GM21737 (cell line): ENCODE measurements at regions not wholly inside any gene's neighbourhood (a gene's known extent, or its start where the extent isn't known, plus 50 kb on each side); places are given as distances from the start of the nearest gene placed in this dataset.

Source experiments
- ATAC-seq: cut with Tn5 transposase; IDR thresholded peaks from one replicate; pipeline ENCODE4 v1.9.1; 2021; ENCODE audit warnings: mild to moderate bottlenecking, moderate library complexity; ENCODE audit not compliant: unreplicated experiment

GRCh38 chr16:16867973-16868372, 489.0 kb downstream of the NPIPA7 start:
- ATAC-seq, result no peak

- no peak for ATAC-seq
Measured at GRCh38 chr16:16868727-16869126, 489.8 kb downstream of the NPIPA7 start.

- ATAC-seq, result no peak
Measured at GRCh38 chr16:16869746-16870145, 490.8 kb downstream of the NPIPA7 start.

GRCh38 chr16:16871196-16871595, 492.3 kb downstream of the NPIPA7 start:
- no peak for ATAC-seq

- no peak for ATAC-seq
Measured at GRCh38 chr16:16877061-16877460, 498.1 kb downstream of the NPIPA7 start.

- ATAC-seq, result no peak
Measured at GRCh38 chr16:16879567-16880251, 500.8 kb downstream of the NPIPA7 start.

GRCh38 chr16:16881814-16882213, 502.9 kb downstream of the NPIPA7 start:
- no peak for ATAC-seq

DNA sequence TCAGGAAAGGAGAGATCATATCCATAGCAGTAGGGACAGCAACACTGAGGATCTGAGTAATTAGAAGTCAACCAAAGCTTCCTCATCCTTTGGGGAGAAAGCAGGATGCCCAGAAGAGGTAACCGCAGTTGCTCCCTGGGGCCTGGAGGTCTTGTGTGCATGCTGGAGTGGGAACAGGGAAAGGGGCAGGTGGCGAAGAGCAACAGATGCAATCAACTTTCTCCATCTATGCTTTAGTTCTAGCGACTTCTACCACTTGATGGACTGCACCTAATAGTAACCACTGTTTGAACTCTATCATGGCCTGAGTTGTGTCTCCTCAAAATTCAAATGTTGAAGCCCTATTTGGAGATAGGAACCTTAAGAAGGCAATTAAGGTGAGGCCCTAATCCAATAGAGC, 503.8 kb downstream of the NPIPA7 start:
- no peak for ATAC-seq

GRCh38 chr16:16884451-16884850, 505.5 kb downstream of the NPIPA7 start:
- ATAC-seq, result no peak

DNA sequence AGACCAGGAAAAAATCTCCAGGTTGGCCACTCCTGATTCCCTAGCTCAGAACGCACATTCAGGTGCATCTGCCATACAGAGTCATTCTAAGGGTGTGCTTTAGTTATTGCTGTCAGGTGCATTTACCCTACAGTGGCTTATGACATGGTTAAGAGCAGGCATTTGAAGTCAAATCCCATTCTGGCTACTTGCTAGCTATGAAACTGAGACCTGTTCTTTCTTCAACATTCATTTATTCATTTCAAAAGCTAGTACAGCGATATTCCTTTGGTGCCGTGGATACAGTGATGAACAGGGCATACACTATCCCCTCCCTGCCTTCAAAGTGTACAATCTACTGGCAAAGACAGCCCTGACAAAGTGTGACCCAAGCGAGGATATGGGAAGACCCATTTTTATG, 508.3 kb downstream of the NPIPA7 start:
- ATAC-seq, result no peak

GRCh38 chr16:16890964-16891363, 512.0 kb downstream of the NPIPA7 start:
- no peak for ATAC-seq

DNA sequence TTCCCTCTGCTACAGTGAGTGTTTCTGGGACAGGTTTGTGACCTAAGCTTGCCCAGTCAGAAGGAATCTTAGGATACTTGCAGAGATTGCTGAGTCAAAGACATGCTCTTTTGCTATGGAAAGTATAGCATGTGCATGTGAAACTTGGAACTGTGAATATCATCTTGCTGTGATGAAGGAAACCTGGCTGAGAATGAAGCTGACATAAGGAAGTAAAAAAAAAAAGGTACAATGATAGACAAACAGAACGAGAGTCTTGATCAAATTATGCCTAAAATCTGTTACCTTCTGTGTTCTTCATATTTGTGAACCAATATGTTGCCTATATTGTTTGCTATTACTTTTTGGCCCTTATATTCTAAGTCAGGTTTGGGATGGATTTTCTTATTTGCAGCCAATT, 525.7 kb downstream of the NPIPA7 start:
- no peak for ATAC-seq

DNA sequence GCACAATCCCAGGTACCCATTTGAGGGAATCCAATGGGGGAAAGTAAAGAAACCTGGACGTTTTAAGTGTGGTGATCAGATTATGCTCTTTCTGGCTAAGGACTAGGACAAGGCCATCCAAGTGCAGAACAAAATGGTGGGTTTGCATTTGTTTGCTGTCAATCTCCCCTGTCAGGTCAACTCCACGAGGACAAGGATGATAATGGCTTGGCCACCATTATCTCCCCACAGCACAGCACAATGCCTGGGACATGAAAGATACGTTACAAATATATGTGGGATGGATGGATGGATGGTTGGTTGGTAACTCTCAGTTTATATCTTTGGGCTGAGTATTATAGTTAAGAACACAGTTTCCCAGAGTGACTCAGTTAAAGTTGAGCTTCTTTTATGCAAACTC, 526.9 kb downstream of the NPIPA7 start:
- no peak for ATAC-seq

DNA sequence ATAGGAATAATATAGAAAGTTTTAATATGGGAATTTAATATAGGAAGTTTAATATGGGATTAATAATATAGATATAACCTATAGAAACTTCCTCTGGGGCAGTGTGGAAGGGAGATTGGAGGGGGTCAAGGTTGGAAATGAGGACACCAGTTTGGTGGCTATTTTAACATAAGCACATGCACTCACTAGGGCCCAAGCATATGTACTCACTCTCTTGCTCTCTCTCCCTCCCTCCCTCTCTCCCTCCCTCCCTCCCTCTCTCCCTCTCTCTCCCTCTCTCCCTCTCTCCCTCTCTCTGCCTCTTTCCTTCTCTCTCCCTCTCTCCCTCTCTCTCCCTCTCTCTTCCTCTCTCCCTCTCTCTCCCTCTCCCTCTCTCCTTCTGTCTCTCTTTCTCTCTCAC, 528.1 kb downstream of the NPIPA7 start:
- no peak for ATAC-seq

DNA sequence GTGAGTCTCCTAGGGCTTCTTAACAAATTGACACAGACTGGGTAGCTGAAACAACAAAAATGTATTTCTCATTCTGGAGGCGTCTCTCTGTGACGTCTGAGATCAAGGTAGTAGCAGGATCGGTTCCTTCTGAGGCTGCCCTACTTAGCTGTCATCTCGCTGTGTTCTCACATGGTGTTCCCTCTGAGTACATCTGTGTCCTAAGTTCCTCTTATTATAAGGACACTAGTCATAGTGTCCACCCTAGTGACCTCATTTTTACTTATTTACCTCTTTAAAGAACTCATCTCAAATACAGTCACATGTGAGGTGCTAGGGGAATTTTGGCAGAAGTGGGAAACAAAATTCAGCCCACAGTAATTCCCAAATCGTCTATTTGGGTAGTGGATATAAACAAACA, 529.1 kb downstream of the NPIPA7 start:
- ATAC-seq, result no peak

DNA sequence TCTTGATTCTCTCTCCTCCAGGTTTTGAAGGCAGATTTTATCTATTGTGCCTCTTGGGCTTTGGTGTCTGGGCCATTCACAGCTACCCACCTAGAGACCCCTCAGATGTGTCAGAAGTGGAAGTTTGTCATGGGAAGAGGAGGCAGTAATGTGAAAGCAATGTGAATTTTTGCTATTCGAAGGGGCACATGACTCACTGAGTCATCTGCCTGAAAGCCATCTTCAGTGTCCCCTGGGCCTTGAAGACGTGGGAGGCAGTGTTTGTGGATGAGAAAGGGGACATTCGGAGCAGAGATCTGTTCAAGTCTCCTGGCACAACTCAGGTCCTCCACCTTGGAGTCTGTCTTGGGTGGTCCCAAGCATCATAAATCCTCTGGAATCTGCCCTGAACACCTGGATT, 530.2 kb downstream of the NPIPA7 start:
- no peak for ATAC-seq

DNA sequence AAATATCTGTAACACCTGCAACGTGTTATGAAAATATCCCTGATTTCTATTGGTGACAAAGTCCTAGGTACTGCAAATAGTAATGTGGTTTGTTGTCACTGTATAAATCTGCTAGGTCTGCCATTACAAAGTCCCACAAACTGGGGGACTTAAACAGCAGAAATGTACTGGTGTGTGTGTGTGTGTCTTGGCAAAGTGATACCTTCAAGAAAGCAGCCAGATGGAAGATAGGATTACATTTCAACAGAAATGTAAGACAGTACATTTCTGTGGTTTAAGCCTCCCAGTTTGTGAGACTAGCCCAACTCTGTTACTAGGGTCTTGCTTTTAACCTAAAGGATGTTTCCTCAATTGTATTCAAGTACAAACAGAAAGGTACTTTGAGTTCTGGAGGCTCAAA, 531.7 kb downstream of the NPIPA7 start:
- ATAC-seq, result no peak

- no peak for ATAC-seq
Measured at GRCh38 chr16:16915771-16916170, 536.8 kb downstream of the NPIPA7 start.

DNA sequence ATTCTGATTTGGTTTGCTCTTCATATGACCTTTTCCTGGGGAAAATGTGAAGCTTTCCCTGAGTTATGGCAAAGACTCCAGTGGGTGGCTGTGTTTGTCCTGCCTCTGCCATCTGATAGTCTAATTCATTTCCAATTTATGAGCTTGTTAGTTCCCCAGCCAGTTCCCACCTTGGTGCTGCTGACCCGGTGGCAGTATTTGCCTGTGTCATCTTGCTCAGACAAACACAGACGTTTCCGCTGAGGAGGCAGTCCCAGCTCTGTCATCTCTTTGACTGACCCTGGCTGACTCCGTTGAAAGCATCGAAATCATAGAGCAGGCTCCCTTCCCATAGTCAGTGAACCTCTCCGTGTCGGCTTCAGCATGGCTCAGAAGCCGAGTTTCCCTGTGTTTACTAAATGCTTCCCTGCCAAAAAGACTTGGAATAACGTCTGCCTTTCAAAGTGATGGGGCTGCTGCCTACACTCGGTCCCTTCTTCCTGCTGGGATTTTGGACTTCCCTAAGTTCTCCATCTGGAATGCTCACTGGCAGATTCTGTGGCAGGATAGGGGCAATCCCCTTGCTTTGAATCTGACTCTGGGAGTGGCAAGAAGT, 538.3 kb downstream of the NPIPA7 start:
- no peak for ATAC-seq

GRCh38 chr16:16923479-16923878, 544.5 kb downstream of the NPIPA7 start:
- no peak for ATAC-seq

DNA sequence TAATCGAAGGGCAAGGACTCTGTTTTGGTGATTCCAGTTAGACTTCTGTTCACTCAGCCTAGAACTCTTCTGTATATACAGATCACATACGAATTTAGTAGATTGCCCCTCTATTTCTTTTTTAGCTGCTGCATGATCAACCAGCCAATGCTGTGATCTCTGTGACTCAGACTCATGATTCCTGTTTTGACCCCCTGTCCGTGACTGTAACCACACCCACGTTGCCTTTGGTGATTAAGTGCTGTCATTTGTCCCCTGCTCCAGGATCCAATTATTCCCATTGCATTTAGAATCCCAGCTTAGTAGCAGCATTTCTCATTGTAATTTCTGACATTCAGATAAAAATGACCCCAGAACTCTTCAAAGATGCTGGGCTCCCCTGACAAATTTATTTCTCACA, 545.7 kb downstream of the NPIPA7 start:
- ATAC-seq, result no peak

- ATAC-seq, result no peak
Measured at GRCh38 chr16:16925432-16925831, 545.3 kb downstream of the XYLT1 start.

- ATAC-seq, result no peak
Measured at GRCh38 chr16:16928532-16929109, 542.1 kb downstream of the XYLT1 start.
